Uterus (tissue), 2 donors: ENCODE measurements at regions not wholly inside any gene's neighbourhood (a gene's known extent, or its start where the extent isn't known, plus 50 kb on each side); places are given as distances from the start of the nearest gene placed in this dataset.

Source experiments
- POLR2A ChIP-seq, 2 donors: fragments of 450-650 bp; IDR thresholded peaks; one replicate each; pipeline ENCODE4 v1.6.1; 2016; ENCODE audit warnings: antibody characterized with exemption in 2 of 2, mild to moderate bottlenecking in 1 of 2, moderate library complexity in 1 of 2
- TF ChIP-seq, protein P1 (sequence below), 4 experiments: fragments of 200-600 bp in 2 of 4; fragments of 450-650 bp in 2 of 4; sonication (generic) in 2 of 4; IDR thresholded peaks; one replicate each; pipeline ENCODE4 v1.5.1; 2016 to 2019; ENCODE audit warnings: antibody characterized with exemption in 4 of 4, mild to moderate bottlenecking in 2 of 4, moderate library complexity in 1 of 4

GRCh38 chr1:57578680-57579079, 154.8 kb upstream of the DAB1 start:
- no peak for TF ChIP-seq POLR2A (IDR thresholded peaks at IDR 0.05)
- TF ChIP-seq, protein P1, sequence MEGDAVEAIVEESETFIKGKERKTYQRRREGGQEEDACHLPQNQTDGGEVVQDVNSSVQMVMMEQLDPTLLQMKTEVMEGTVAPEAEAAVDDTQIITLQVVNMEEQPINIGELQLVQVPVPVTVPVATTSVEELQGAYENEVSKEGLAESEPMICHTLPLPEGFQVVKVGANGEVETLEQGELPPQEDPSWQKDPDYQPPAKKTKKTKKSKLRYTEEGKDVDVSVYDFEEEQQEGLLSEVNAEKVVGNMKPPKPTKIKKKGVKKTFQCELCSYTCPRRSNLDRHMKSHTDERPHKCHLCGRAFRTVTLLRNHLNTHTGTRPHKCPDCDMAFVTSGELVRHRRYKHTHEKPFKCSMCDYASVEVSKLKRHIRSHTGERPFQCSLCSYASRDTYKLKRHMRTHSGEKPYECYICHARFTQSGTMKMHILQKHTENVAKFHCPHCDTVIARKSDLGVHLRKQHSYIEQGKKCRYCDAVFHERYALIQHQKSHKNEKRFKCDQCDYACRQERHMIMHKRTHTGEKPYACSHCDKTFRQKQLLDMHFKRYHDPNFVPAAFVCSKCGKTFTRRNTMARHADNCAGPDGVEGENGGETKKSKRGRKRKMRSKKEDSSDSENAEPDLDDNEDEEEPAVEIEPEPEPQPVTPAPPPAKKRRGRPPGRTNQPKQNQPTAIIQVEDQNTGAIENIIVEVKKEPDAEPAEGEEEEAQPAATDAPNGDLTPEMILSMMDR (IDR thresholded peaks at IDR 0.05), result no peak
